NCI-H82 treated with DMSO at 0.1 percent for 48 hours (cell line): ENCODE measurements at regions not wholly inside any gene's neighbourhood (a gene's known extent, or its start where the extent isn't known, plus 50 kb on each side); places are given as distances from the start of the nearest gene placed in this dataset.

ENCODE experiments used
- DNase-seq: peaks from one replicate; lab custom pipeline; 2025; ENCODE audit not compliant: unreplicated experiment; lab: John Stamatoyannopoulos, UW

- no peak for DNase-seq
Measured at GRCh38 chr18:10300739-10301138, 153.7 kb upstream of the APCDD1 start.

GRCh38 chr18:10301831-10302483, 152.5 kb upstream of the APCDD1 start:
- DNase-seq = no peak

- no peak for DNase-seq
Measured at GRCh38 chr18:10303171-10303570, 151.3 kb upstream of the APCDD1 start.

- no peak for DNase-seq
Measured at GRCh38 chr18:10304853-10305252, 149.6 kb upstream of the APCDD1 start.

- no peak for DNase-seq
Measured at GRCh38 chr18:10306779-10307178, 147.7 kb upstream of the APCDD1 start.

GRCh38 chr18:10308154-10308553, 146.3 kb upstream of the APCDD1 start:
- DNase-seq = no peak

- DNase-seq = no peak
Measured at GRCh38 chr18:10310626-10311025, 143.8 kb upstream of the APCDD1 start.

GRCh38 chr18:10312326-10313015, 142.0 kb upstream of the APCDD1 start:
- DNase-seq = no peak

- DNase-seq = no peak
Measured at GRCh38 chr18:10313016-10313342, 141.5 kb upstream of the APCDD1 start.

- no peak for DNase-seq
Measured at GRCh38 chr18:10314066-10314465, 140.4 kb upstream of the APCDD1 start.

- no peak for DNase-seq
Measured at GRCh38 chr18:10315522-10315921, 138.9 kb upstream of the APCDD1 start.

GRCh38 chr18:10316778-10317177, 137.7 kb upstream of the APCDD1 start:
- no peak for DNase-seq

- DNase-seq = no peak
Measured at GRCh38 chr18:10317864-10318690, 136.4 kb upstream of the APCDD1 start.

GRCh38 chr18:10318691-10318970, 135.8 kb upstream of the APCDD1 start:
- no peak for DNase-seq

GRCh38 chr18:10319026-10319425, 135.4 kb upstream of the APCDD1 start:
- no peak for DNase-seq

GRCh38 chr18:10319914-10320600, 134.4 kb upstream of the APCDD1 start:
- no peak for DNase-seq

GRCh38 chr18:10320791-10321190, 133.6 kb upstream of the APCDD1 start:
- no peak for DNase-seq

GRCh38 chr18:10321576-10321975, 132.9 kb upstream of the APCDD1 start:
- no peak for DNase-seq

GRCh38 chr18:10322004-10322403, 132.4 kb upstream of the APCDD1 start:
- no peak for DNase-seq

- no peak for DNase-seq
Measured at GRCh38 chr18:10322435-10322834, 132.0 kb upstream of the APCDD1 start.

- peak; percentile 68 for DNase-seq
Measured at GRCh38 chr18:10329101-10329500, 125.3 kb upstream of the APCDD1 start.

- no peak for DNase-seq
Measured at GRCh38 chr18:10330428-10330827, 124.0 kb upstream of the APCDD1 start.
